ENCODE measurements at regions not wholly inside any gene's neighbourhood (a gene's known extent, or its start where the extent isn't known, plus 50 kb on each side); places are given as distances from the start of the nearest gene placed in this dataset.

DNA sequence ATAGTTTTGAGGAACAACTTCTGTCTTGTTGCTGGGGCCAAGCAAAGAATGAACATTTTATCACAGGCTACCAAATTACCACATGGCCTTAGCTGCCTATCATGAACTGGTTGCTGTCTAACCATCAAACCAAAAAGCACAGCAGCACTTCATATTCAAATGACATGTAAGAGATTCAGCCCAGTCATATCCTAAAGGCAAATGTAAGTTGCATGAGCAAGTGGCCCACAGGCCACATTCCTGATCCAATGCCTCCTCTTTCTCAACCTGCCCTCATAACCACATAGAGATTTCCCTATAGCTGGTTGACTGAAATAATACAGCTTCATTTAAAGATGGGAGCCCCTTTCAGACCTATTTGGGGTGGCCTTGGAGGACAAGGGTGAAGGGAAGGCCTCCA, 572.3 kb downstream of the IRS1 start:
- H3K4me1 ChIP-seq: no peaks in the 10 kb centered on the region
- H3K4me3 ChIP-seq: no peak overlapping the region
- ChIA-PET CTCF (no interaction called here), POLR2A (no interaction called here)
- DNase-seq (ENCODE audit: low read depth in 1 of 2, low spot score in 1 of 2): no peak
- H3K4me2 ChIP-seq: no peak overlapping the region
- ATAC-seq: no peak
- H3K27ac ChIP-seq: no peak overlapping the region
- no peaks in the 10 kb centered on the region for H3K9me3 ChIP-seq
- FAIRE-seq: no peak
- TF ChIP-seq, protein P1, sequence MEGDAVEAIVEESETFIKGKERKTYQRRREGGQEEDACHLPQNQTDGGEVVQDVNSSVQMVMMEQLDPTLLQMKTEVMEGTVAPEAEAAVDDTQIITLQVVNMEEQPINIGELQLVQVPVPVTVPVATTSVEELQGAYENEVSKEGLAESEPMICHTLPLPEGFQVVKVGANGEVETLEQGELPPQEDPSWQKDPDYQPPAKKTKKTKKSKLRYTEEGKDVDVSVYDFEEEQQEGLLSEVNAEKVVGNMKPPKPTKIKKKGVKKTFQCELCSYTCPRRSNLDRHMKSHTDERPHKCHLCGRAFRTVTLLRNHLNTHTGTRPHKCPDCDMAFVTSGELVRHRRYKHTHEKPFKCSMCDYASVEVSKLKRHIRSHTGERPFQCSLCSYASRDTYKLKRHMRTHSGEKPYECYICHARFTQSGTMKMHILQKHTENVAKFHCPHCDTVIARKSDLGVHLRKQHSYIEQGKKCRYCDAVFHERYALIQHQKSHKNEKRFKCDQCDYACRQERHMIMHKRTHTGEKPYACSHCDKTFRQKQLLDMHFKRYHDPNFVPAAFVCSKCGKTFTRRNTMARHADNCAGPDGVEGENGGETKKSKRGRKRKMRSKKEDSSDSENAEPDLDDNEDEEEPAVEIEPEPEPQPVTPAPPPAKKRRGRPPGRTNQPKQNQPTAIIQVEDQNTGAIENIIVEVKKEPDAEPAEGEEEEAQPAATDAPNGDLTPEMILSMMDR (IDR thresholded peaks at IDR 0.05): no peak
- TF ChIP-seq, protein P2, sequence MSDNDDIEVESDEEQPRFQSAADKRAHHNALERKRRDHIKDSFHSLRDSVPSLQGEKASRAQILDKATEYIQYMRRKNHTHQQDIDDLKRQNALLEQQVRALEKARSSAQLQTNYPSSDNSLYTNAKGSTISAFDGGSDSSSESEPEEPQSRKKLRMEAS (IDR thresholded peaks at IDR 0.05): no peak
- TF ChIP-seq HES2 (IDR thresholded peaks at IDR 0.05) (no peak), FOXS1 (CRISPR knock-in tag; IDR thresholded peaks at IDR 0.05) (no peak), HOXA7 (CRISPR knock-in tag; IDR thresholded peaks at IDR 0.05) (no peak), JUNB (IDR thresholded peaks at IDR 0.05) (no peak), MAFK (IDR thresholded peaks at IDR 0.05; ENCODE audit: partially characterized antibody) (no peak), RFX5 (IDR thresholded peaks at IDR 0.05) (no peak), TFCP2L1 (CRISPR knock-in tag; IDR thresholded peaks at IDR 0.05) (no peak), KDM5A (IDR thresholded peaks at IDR 0.05) (no peak), ELK1 (IDR thresholded peaks at IDR 0.05; ENCODE audit: low read depth, low read length) (no peak)
- TF ChIP-seq, protein P3, sequence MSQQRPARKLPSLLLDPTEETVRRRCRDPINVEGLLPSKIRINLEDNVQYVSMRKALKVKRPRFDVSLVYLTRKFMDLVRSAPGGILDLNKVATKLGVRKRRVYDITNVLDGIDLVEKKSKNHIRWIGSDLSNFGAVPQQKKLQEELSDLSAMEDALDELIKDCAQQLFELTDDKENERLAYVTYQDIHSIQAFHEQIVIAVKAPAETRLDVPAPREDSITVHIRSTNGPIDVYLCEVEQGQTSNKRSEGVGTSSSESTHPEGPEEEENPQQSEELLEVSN (IDR thresholded peaks at IDR 0.05; ENCODE audit: borderline replicate concordance, low read depth): no peak
- TF ChIP-seq, protein P4, sequence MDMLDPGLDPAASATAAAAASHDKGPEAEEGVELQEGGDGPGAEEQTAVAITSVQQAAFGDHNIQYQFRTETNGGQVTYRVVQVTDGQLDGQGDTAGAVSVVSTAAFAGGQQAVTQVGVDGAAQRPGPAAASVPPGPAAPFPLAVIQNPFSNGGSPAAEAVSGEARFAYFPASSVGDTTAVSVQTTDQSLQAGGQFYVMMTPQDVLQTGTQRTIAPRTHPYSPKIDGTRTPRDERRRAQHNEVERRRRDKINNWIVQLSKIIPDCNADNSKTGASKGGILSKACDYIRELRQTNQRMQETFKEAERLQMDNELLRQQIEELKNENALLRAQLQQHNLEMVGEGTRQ (IDR thresholded peaks at IDR 0.05): no peak

- ChIA-PET CTCF (no interaction called here), POLR2A (no interaction called here)
- no peak for FAIRE-seq
- DNase-seq (ENCODE audit: low read depth in 1 of 2, low spot score in 1 of 2): no peak
- no peak for ATAC-seq
- Histone ChIP-seq H3K4me3 (no peak overlapping the region), H3K9me3 (no peaks in the 10 kb centered on the region), H3K27ac (no peak overlapping the region), H3K4me2 (no peak overlapping the region), H3K4me1 (no peaks in the 10 kb centered on the region)
- 83% methylated on average over 2 of the region's 2 CpGs for WGBS (ENCODE audit: missing lambda C conversion rate)
- TF ChIP-seq ESRRA (IDR thresholded peaks at IDR 0.05; ENCODE audit: borderline replicate concordance, low read length): no peak
- TF ChIP-seq MAFK (IDR thresholded peaks at IDR 0.05; ENCODE audit: partially characterized antibody): peak; percentile 92
Observed at GRCh38 chr2:226223704-226224103, 575.9 kb downstream of the IRS1 start.

- Histone ChIP-seq H3K4me3 (no peak overlapping the region), H3K4me2 (no peak overlapping the region), H3K27ac (no peak overlapping the region), H3K9me3 (no peaks in the 10 kb centered on the region), H3K4me1 (no peaks in the 10 kb centered on the region)
- CTCF ChIA-PET: no interaction called here
- DNase-seq (ENCODE audit: low read depth in 1 of 2, low spot score in 1 of 2) (no peak), FAIRE-seq (no peak), ATAC-seq (no peak)
- TF ChIP-seq FOSB (CRISPR knock-in tag; IDR thresholded peaks at IDR 0.05): no peak
- TF ChIP-seq PHF8 (IDR thresholded peaks at IDR 0.05; ENCODE audit: borderline replicate concordance, low read depth): no peak
- TF ChIP-seq MAZ (IDR thresholded peaks at IDR 0.05; ENCODE audit: borderline replicate concordance, low read depth, low read length): no peak
- TF ChIP-seq HDAC2 (IDR thresholded peaks at IDR 0.05): no peak
- no peak for TF ChIP-seq JUNB (IDR thresholded peaks at IDR 0.05)
- TF ChIP-seq NPAS2 (CRISPR knock-in tag; IDR thresholded peaks at IDR 0.05; ENCODE audit: borderline replicate concordance): no peak
- no peak for TF ChIP-seq MAFK (IDR thresholded peaks at IDR 0.05; ENCODE audit: partially characterized antibody)
- TF ChIP-seq MYC (IDR thresholded peaks at IDR 0.05; ENCODE audit: borderline replicate concordance, low read length): no peak
- no peak for TF ChIP-seq NR3C1 (IDR thresholded peaks at IDR 0.05)
- TF ChIP-seq FOSL2 (IDR thresholded peaks at IDR 0.05): no peak
- TF ChIP-seq FOSL2 (CRISPR knock-in tag; IDR thresholded peaks at IDR 0.05): no peak
- TF ChIP-seq, protein P2 (IDR thresholded peaks at IDR 0.05): no peak
- TF ChIP-seq ZFP36 (IDR thresholded peaks at IDR 0.05; ENCODE audit: borderline replicate concordance, partially characterized antibody): no peak
- TF ChIP-seq TFCP2L1 (CRISPR knock-in tag; IDR thresholded peaks at IDR 0.05): no peak
- TF ChIP-seq GATA3 (IDR thresholded peaks at IDR 0.05; ENCODE audit: borderline replicate concordance): no peak
- POLR2A ChIA-PET: no interaction called here
- 77% methylated on average over 3 of the region's 3 CpGs for WGBS (ENCODE audit: missing lambda C conversion rate)
Observed at GRCh38 chr2:226220511-226220910, 579.1 kb downstream of the IRS1 start.

All from A549 (cell line).